IMR-90 (cell line): ENCODE measurements at regions not wholly inside any gene's neighbourhood (a gene's known extent, or its start where the extent isn't known, plus 50 kb on each side); places are given as distances from the start of the nearest gene placed in this dataset.

Experiments used
- ATAC-seq: fragments of 200-7000 bp; cut with Tn5 transposase; 2 replicates; pipeline ENCODE4 v1.9.1; 2020; ENCODE audit warnings: low read depth, mild to moderate bottlenecking, moderate library complexity
- BruUV-seq: library from RNA; stranded (reverse); fragments of 400-500 nt; replicated peaks from 2 replicates; lab custom pipeline; 2021; lab: Mats Ljungman, UMichigan
- CTCF ChIA-PET: fragments of 300-600 bp; formaldehyde crosslinking; extraction: SDS; loops from one replicate; lab custom pipeline; 2021; ENCODE audit warnings: antibody characterized with exemption; lab: Yijun Ruan, JAX
- POLR2A ChIA-PET: fragments of 300-600 bp; sonication (Branson Sonifier 250); formaldehyde crosslinking; loops from one replicate; lab custom pipeline; 2022; ENCODE audit warnings: antibody characterized with exemption; ENCODE audit not compliant: unreplicated experiment; lab: Charles Lee
- DNase-seq: peaks from one replicate; pipeline ENCODE4 v3.0.0; 2013
- H2AFZ ChIP-seq: replicated peaks from 2 replicates; pipeline ENCODE3; 2013; ENCODE audit warnings: low read length, mild to moderate bottlenecking; ENCODE audit not compliant: poor library complexity
- H2AK5ac ChIP-seq: 2 replicates; pipeline ENCODE4 v1.6.1; 2013; ENCODE audit warnings: low read depth, low read length, inconsistent platforms
- H2AK9ac ChIP-seq: replicated peaks from 2 replicates; pipeline ENCODE3; 2013; ENCODE audit warnings: mild to moderate bottlenecking, low read depth, low read length, moderate library complexity; ENCODE audit not compliant: poor library complexity
- H2BK120ac ChIP-seq: 2 replicates; pipeline ENCODE4 v1.6.1; 2013; ENCODE audit warnings: low read depth, low read length, inconsistent platforms
- H2BK15ac ChIP-seq: 3 replicates; pipeline ENCODE4 v1.6.1; 2013; ENCODE audit warnings: low read depth, low read length, inconsistent platforms
- H2BK20ac ChIP-seq: 2 replicates; pipeline ENCODE4 v1.6.1; 2013; ENCODE audit warnings: low read depth, mild to moderate bottlenecking, inconsistent platforms, low read length, moderate library complexity
- H2BK5ac ChIP-seq: 2 replicates; pipeline ENCODE4 v1.6.1; 2013; ENCODE audit warnings: mild to moderate bottlenecking, low read depth, low read length, inconsistent platforms; ENCODE audit not compliant: poor library complexity, severe bottlenecking
- H3K14ac ChIP-seq: replicated peaks from 2 replicates; pipeline ENCODE4 v1.6.1; 2013; ENCODE audit warnings: low read depth, low read length, inconsistent platforms
- H3K18ac ChIP-seq: 2 replicates; pipeline ENCODE4 v1.6.1; 2013; ENCODE audit warnings: low read depth, low read length, control low read depth
- H3K23ac ChIP-seq: 2 replicates; pipeline ENCODE4 v1.6.1; 2013; ENCODE audit warnings: low read depth, low read length, inconsistent platforms
- H3K27ac ChIP-seq: 2 replicates; pipeline ENCODE4 v1.5.1; 2013; ENCODE audit warnings: mild to moderate bottlenecking, control low read depth, low read length; ENCODE audit not compliant: insufficient read depth
- H3K27me3 ChIP-seq: 2 replicates; pipeline ENCODE4 v1.6.1; 2013; ENCODE audit warnings: low read length; ENCODE audit not compliant: control insufficient read depth, insufficient read depth
- H3K36me3 ChIP-seq: 2 replicates; pipeline ENCODE4 v1.6.1; 2013; ENCODE audit warnings: low read length, mixed read lengths; ENCODE audit not compliant: control insufficient read depth, insufficient read depth
- H3K4ac ChIP-seq: 2 replicates; pipeline ENCODE4 v1.6.1; 2013; ENCODE audit warnings: low read depth, low read length, inconsistent platforms
- H3K4me1 ChIP-seq: 2 replicates; pipeline ENCODE4 v1.6.1; 2013; ENCODE audit warnings: low read length, mixed read lengths; ENCODE audit not compliant: control insufficient read depth, insufficient read depth
- H3K4me2 ChIP-seq: 2 replicates; pipeline ENCODE4 v1.6.1; 2013; ENCODE audit warnings: low read depth, mild to moderate bottlenecking, control low read depth, low read length, moderate library complexity
- H3K4me3 ChIP-seq: 2 replicates; pipeline ENCODE4 v1.5.1; 2013; ENCODE audit warnings: low read depth, mild to moderate bottlenecking, control low read depth, low read length, moderate library complexity; ENCODE audit not compliant: insufficient read depth
- H3K56ac ChIP-seq: 2 replicates; pipeline ENCODE4 v1.6.1; 2013; ENCODE audit warnings: low read length, inconsistent platforms; ENCODE audit not compliant: insufficient read depth; ENCODE audit errors: extremely low read depth
- H3K79me1 ChIP-seq, 2 experiments: 2 replicates each; pipeline ENCODE4 v1.6.1; 2013; ENCODE audit warnings: low read length in 2 of 2, inconsistent platforms in 1 of 2, low read depth in 1 of 2
- H3K9ac ChIP-seq: 2 replicates; pipeline ENCODE4 v1.6.1; 2013; ENCODE audit warnings: low read depth, low read length, control low read depth
- H3K9me1 ChIP-seq: 2 replicates; pipeline ENCODE4 v1.6.1; 2013; ENCODE audit warnings: low read length, inconsistent platforms; ENCODE audit not compliant: insufficient read depth
- H3K9me3 ChIP-seq: 2 replicates; pipeline ENCODE4 v1.6.1; 2013; ENCODE audit warnings: low read length; ENCODE audit not compliant: control insufficient read depth, insufficient read depth
- H4K20me1 ChIP-seq: 2 replicates; pipeline ENCODE4 v1.6.1; 2013; ENCODE audit warnings: low read length, inconsistent platforms; ENCODE audit not compliant: insufficient read depth
- H4K5ac ChIP-seq: 2 replicates; pipeline ENCODE4 v1.6.1; 2013; ENCODE audit warnings: mild to moderate bottlenecking, low read depth, low read length, control low read depth
- H4K8ac ChIP-seq, 2 experiments: 2 replicates each; pipeline ENCODE4 v1.6.1; 2013; ENCODE audit warnings: low read depth in 2 of 2, low read length in 2 of 2, control low read depth in 1 of 2, inconsistent platforms in 1 of 2
- H4K91ac ChIP-seq: 2 replicates; pipeline ENCODE4 v1.6.1; 2013; ENCODE audit warnings: low read depth, low read length, inconsistent platforms; ENCODE audit not compliant: insufficient read depth
- FOS ChIP-seq: fragments of 150-350 bp; IDR thresholded peaks from 2 replicates; pipeline ENCODE4 v1.6.1; 2016; ENCODE audit warnings: low read depth, low read length
- MAFK ChIP-seq: IDR thresholded peaks from 2 replicates; pipeline ENCODE4 v1.6.1; 2012; ENCODE audit warnings: low read depth, low read length, improper control_type of control experiment
- NFE2L2 ChIP-seq: fragments of 150-350 bp; IDR thresholded peaks from 2 replicates; pipeline ENCODE4 v1.6.1; 2016; ENCODE audit warnings: low read depth, mild to moderate bottlenecking, low read length
- POLR2A ChIP-seq: IDR thresholded peaks from 2 replicates; pipeline ENCODE4 v1.6.1; 2012; ENCODE audit warnings: mild to moderate bottlenecking, low read depth, low read length
- RCOR1 ChIP-seq: IDR thresholded peaks from 2 replicates; pipeline ENCODE4 v1.6.1; 2012; ENCODE audit warnings: mild to moderate bottlenecking, low read length, improper control_type of control experiment; ENCODE audit not compliant: insufficient replicate concordance
- WGBS, 2 experiments: methylation state at CpG; one replicate each; pipeline versions ENCODE4 v1.1.5 to v1.1.7; 2013; ENCODE audit warnings: missing lambda C conversion rate in 2 of 2; ENCODE audit not compliant: insufficient read length in 1 of 2; ENCODE audit errors: extremely low coverage in 2 of 2; 5-methylcytosine and 5-hydroxymethylcytosine counted together
- dilution Hi-C: fragments of 300-500 bp; cut with HindIII; formaldehyde crosslinking; loops from one replicate; pipeline ENCODE4 v1.14.3; 2018; ENCODE audit warnings: low sequenced_read_pairs; ENCODE audit not compliant: unreplicated experiment
- in situ Hi-C: fragments of 300-500 bp; cut with MboI; formaldehyde crosslinking; loops from 3 replicates; pipeline ENCODE4 v1.14.3; 2019; ENCODE audit warnings: low sequenced_read_pairs, inconsistent platforms, mixed read lengths
- intact Hi-C: fragments of 100-400 bp; cut with micrococcal nuclease; formaldehyde crosslinking; loops from 2 replicates; pipeline ENCODE4 v1.10.0; 2022
- TF ChIP-seq, protein P1 (sequence below): conservative IDR thresholded peaks from 2 replicates; pipeline ENCODE4 v1.5.1; 2012; ENCODE audit warnings: mild to moderate bottlenecking, low read depth, low read length, improper control_type of control experiment

GRCh38 chr9:134968011-134968822, 50.5 kb upstream of the FCN1 start:
- in situ Hi-C loops = no loop called here
- peak overlapping the region; percentile 17 for H2AFZ ChIP-seq
- peak; percentile 84 for ATAC-seq

More at GRCh38 chr9:134968011-134968822, 50.5 kb upstream of the FCN1 start:
- Histone ChIP-seq H2AK9ac (no peak overlapping the region), H3K56ac (no peak overlapping the region), H4K5ac (no peak overlapping the region), H4K91ac (no peak overlapping the region), H3K4me1 (no peaks in the 10 kb centered on the region; the same call in 1 of the 2 replicates), H2BK15ac (no peak overlapping the region), H3K23ac (no peak overlapping the region), H2BK5ac (no peak overlapping the region), H3K4me2 (no peak overlapping the region), H3K4ac (no peak overlapping the region), H2BK20ac (no peak overlapping the region), H3K18ac (no peak overlapping the region), H3K9me1 (no peaks in the 10 kb centered on the region), H2BK120ac (no peak overlapping the region), H3K9me3 (no peaks in the 10 kb centered on the region), H4K20me1 (no peaks in the 10 kb centered on the region), H3K27me3 (peaks cover 8% of the 10 kb centered on the region), H3K27ac (no peak overlapping the region), H3K9ac (no peak overlapping the region), H4K8ac (no peak overlapping the region), H3K14ac (no peak overlapping the region), H3K36me3 (no peaks in the 10 kb centered on the region), H3K4me3 (no peak overlapping the region), H3K79me1 (no peaks in the 10 kb centered on the region), H2AK5ac (no peak overlapping the region)
- CTCF ChIA-PET = no interaction called here
- TF ChIP-seq NFE2L2 = no peak
- TF ChIP-seq FOS = no peak
- no peak for TF ChIP-seq RCOR1
- TF ChIP-seq POLR2A = no peak
- TF ChIP-seq, protein P1, sequence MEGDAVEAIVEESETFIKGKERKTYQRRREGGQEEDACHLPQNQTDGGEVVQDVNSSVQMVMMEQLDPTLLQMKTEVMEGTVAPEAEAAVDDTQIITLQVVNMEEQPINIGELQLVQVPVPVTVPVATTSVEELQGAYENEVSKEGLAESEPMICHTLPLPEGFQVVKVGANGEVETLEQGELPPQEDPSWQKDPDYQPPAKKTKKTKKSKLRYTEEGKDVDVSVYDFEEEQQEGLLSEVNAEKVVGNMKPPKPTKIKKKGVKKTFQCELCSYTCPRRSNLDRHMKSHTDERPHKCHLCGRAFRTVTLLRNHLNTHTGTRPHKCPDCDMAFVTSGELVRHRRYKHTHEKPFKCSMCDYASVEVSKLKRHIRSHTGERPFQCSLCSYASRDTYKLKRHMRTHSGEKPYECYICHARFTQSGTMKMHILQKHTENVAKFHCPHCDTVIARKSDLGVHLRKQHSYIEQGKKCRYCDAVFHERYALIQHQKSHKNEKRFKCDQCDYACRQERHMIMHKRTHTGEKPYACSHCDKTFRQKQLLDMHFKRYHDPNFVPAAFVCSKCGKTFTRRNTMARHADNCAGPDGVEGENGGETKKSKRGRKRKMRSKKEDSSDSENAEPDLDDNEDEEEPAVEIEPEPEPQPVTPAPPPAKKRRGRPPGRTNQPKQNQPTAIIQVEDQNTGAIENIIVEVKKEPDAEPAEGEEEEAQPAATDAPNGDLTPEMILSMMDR = no peak
- TF ChIP-seq MAFK = no peak
- intact Hi-C loops (no loop called here), dilution Hi-C loops (no loop called here)
- WGBS, 2 experiments = 61% methylated on average over 12 of the region's 18 CpGs; no CpG with 5 or more reads in 1 of the 2 experiments
- BruUV-seq = no TSS peak
- POLR2A ChIA-PET = no interaction called here
- peak; percentile 28 for DNase-seq
